DOHH2 (cell line): ENCODE measurements at regions not wholly inside any gene's neighbourhood (a gene's known extent, or its start where the extent isn't known, plus 50 kb on each side); places are given as distances from the start of the nearest gene placed in this dataset.

Experiments
- H3F3A ChIP-seq: fragments of 200-600 bp; sonication (generic), shearing (Covaris generic); 2 replicates; pipeline ENCODE4 v1.6.0; 2016; ENCODE audit warnings: antibody characterized with exemption, mild to moderate bottlenecking; ENCODE audit not compliant: control insufficient read depth, insufficient read depth
- H3K27ac ChIP-seq: fragments of 200-600 bp; sonication (generic); 2 replicates; pipeline ENCODE4 v1.5.1; 2014; ENCODE audit warnings: low read depth, mild to moderate bottlenecking, low read length, moderate library complexity
- H3K27me3 ChIP-seq: fragments of 200-600 bp; sonication (generic); 2 replicates; pipeline ENCODE4 v1.6.1; 2014; ENCODE audit warnings: mild to moderate bottlenecking, low read length, mixed read lengths; ENCODE audit not compliant: control insufficient read depth
- H3K36me3 ChIP-seq: fragments of 200-600 bp; sonication (generic); 2 replicates; pipeline ENCODE4 v1.6.1; 2014; ENCODE audit warnings: mild to moderate bottlenecking, low read length, moderate library complexity, mixed read lengths; ENCODE audit not compliant: control insufficient read depth
- H3K4me1 ChIP-seq: fragments of 200-600 bp; sonication (generic); 2 replicates; pipeline ENCODE4 v1.6.1; 2014; ENCODE audit warnings: mild to moderate bottlenecking, low read length, mixed read lengths; ENCODE audit not compliant: control insufficient read depth
- H3K4me2 ChIP-seq: fragments of 200-600 bp; sonication (generic); 2 replicates; pipeline ENCODE4 v1.6.0; 2014; ENCODE audit warnings: mild to moderate bottlenecking, low read length, moderate library complexity
- H3K4me3 ChIP-seq: fragments of 200-600 bp; sonication (generic); 2 replicates; pipeline ENCODE4 v1.5.1; 2014; ENCODE audit warnings: mild to moderate bottlenecking, low read length, mixed read lengths
- H3K79me2 ChIP-seq: fragments of 200-600 bp; sonication (generic); 2 replicates; pipeline ENCODE4 v1.6.1; 2014; ENCODE audit warnings: mild to moderate bottlenecking, low read length, mixed read lengths; ENCODE audit not compliant: control insufficient read depth
- H3K9me2 ChIP-seq: fragments of 200-600 bp; sonication (generic); replicated peaks from 2 replicates; pipeline ENCODE4 v1.6.1; 2014; ENCODE audit warnings: mild to moderate bottlenecking, low read length, mixed read lengths; ENCODE audit not compliant: control insufficient read depth
- H3K9me3 ChIP-seq: fragments of 200-600 bp; sonication (generic); 2 replicates; pipeline ENCODE4 v1.6.1; 2014; ENCODE audit warnings: antibody characterized with exemption, low read length, mixed read lengths; ENCODE audit not compliant: control insufficient read depth, insufficient read depth
- H4K20me1 ChIP-seq: fragments of 200-600 bp; sonication (generic); 2 replicates; pipeline ENCODE4 v1.6.0; 2014; ENCODE audit warnings: low read depth, mild to moderate bottlenecking, antibody characterized with exemption, low read length, moderate library complexity; ENCODE audit not compliant: control insufficient read depth, insufficient read depth
- CTCF ChIP-seq: fragments of 200-600 bp; sonication (generic); IDR thresholded peaks from one replicate; pipeline ENCODE4 v1.5.1; 2014; ENCODE audit warnings: antibody characterized with exemption, mild to moderate bottlenecking, low read depth, low read length; ENCODE audit not compliant: poor library complexity, severe bottlenecking
- EZH2phosphoT487 ChIP-seq: fragments of 200-600 bp; sonication (generic); IDR thresholded peaks from 2 replicates; pipeline ENCODE4 v1.6.1; 2017; ENCODE audit warnings: borderline replicate concordance, mild to moderate bottlenecking, antibody characterized with exemption, low read length, moderate library complexity, mixed read lengths

DNA sequence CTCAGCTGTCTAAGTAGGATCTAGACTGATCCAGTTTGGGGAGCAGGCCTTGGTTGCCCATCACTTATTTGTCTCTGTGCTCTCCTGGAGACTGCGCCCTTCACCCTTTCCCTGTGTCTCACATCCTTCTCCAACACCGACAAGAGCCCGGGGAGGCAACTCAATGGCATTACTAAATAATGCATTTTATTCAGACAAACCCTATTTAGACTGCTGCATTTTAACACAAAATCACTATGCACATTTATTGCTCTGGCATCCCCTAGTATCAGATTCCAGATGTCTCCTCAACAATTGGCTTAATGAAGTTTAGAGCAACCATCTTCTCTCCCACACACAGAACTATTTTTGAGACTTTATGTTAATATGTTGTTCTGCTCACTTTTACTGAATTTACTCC, 436.4 kb upstream of the CHRM3 start:
- Histone ChIP-seq H3F3A (no peaks in the 10 kb centered on the region), H3K79me2 (no peaks in the 10 kb centered on the region), H3K4me3 (no peak overlapping the region), H3K27ac (no peak overlapping the region), H3K4me1 (no peaks in the 10 kb centered on the region), H3K9me3 (no peaks in the 10 kb centered on the region), H3K27me3 (no peaks in the 10 kb centered on the region), H3K4me2 (no peak overlapping the region), H3K9me2 (no peaks in the 10 kb centered on the region), H4K20me1 (no peaks in the 10 kb centered on the region), H3K36me3 (no peaks in the 10 kb centered on the region)
- TF ChIP-seq EZH2phosphoT487 (no peak), CTCF (no peak)

GRCh38 chr1:238944028-238944427, 442.3 kb upstream of the CHRM3 start:
- no peaks in the 10 kb centered on the region for H3K9me2 ChIP-seq
- no peak overlapping the region for H3K27ac ChIP-seq
- no peaks in the 10 kb centered on the region for H3K27me3 ChIP-seq
- no peaks in the 10 kb centered on the region for H4K20me1 ChIP-seq
- H3K79me2 ChIP-seq: no peaks in the 10 kb centered on the region
- no peaks in the 10 kb centered on the region for H3K4me1 ChIP-seq
- TF ChIP-seq CTCF (no peak), EZH2phosphoT487 (no peak)
- H3K36me3 ChIP-seq: no peaks in the 10 kb centered on the region
- H3K4me3 ChIP-seq: no peak overlapping the region
- no peaks in the 10 kb centered on the region for H3K9me3 ChIP-seq
- H3F3A ChIP-seq: no peaks in the 10 kb centered on the region
- H3K4me2 ChIP-seq: no peak overlapping the region

DNA sequence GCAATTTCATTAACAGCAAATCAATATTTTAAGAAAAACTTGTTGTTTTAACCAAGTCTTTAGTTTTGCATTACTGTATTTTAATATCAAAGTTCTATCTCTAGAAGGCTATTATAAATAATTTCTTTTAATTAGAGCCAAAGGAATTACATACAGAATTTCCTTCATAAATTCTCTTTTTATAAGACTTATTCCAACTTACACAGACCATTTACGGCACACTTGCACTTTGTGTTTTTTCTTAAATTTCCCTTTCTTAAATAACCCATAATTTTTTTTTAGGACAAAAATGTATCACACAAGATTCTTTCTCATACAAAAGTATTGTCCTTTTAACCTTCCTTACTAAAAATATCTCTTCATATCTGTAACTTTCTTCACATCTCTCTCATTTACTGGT, 458.5 kb upstream of the CHRM3 start:
- Histone ChIP-seq H3K36me3 (no peaks in the 10 kb centered on the region), H3F3A (no peaks in the 10 kb centered on the region), H3K79me2 (no peaks in the 10 kb centered on the region), H3K4me2 (no peak overlapping the region), H3K27ac (no peak overlapping the region), H4K20me1 (no peaks in the 10 kb centered on the region), H3K4me3 (no peak overlapping the region), H3K9me3 (no peaks in the 10 kb centered on the region; the same call in 1 of the 2 replicates), H3K9me2 (no peaks in the 10 kb centered on the region), H3K4me1 (no peaks in the 10 kb centered on the region), H3K27me3 (no peaks in the 10 kb centered on the region)
- TF ChIP-seq EZH2phosphoT487 (no peak), CTCF (no peak)

GRCh38 chr1:238916828-238917227, 469.5 kb upstream of the CHRM3 start:
- H3K9me3 ChIP-seq: no peaks in the 10 kb centered on the region
- H3K36me3 ChIP-seq: no peaks in the 10 kb centered on the region
- no peak overlapping the region for H3K27ac ChIP-seq
- H4K20me1 ChIP-seq: no peaks in the 10 kb centered on the region
- TF ChIP-seq EZH2phosphoT487 (no peak), CTCF (no peak)
- H3K27me3 ChIP-seq: no peaks in the 10 kb centered on the region
- no peaks in the 10 kb centered on the region for H3K4me1 ChIP-seq
- H3K79me2 ChIP-seq: no peaks in the 10 kb centered on the region
- H3K9me2 ChIP-seq: no peaks in the 10 kb centered on the region
- no peaks in the 10 kb centered on the region for H3F3A ChIP-seq
- no peak overlapping the region for H3K4me2 ChIP-seq
- no peak overlapping the region for H3K4me3 ChIP-seq
